ENCODE measurements at regions not wholly inside any gene's neighbourhood (a gene's known extent, or its start where the extent isn't known, plus 50 kb on each side); places are given as distances from the start of the nearest gene placed in this dataset.

- ChIA-PET POLR2A (no interaction called here), CTCF (no interaction called here)
- ATAC-seq (no peak), DNase-seq (ENCODE audit: low read depth in 1 of 2, low spot score in 1 of 2) (no peak), FAIRE-seq (no peak)
- H3K4me1 ChIP-seq, result no peaks in the 10 kb centered on the region
- no peak overlapping the region for H3K27ac ChIP-seq
- WGBS (ENCODE audit: missing lambda C conversion rate), result 8% methylated on average over 2 of the region's 2 CpGs
- H3K4me2 ChIP-seq, result no peak overlapping the region
- TF ChIP-seq MYC (IDR thresholded peaks at IDR 0.05; ENCODE audit: borderline replicate concordance, low read length) (no peak), SMC3 (IDR thresholded peaks at IDR 0.05) (no peak), REST (IDR thresholded peaks at IDR 0.05) (no peak), CHD2 (IDR thresholded peaks at IDR 0.05; ENCODE audit: low read length, partially characterized antibody) (no peak), TFCP2L1 (CRISPR knock-in tag; IDR thresholded peaks at IDR 0.05) (no peak), PHF8 (IDR thresholded peaks at IDR 0.05; ENCODE audit: borderline replicate concordance, low read depth) (no peak), FOSB (CRISPR knock-in tag; IDR thresholded peaks at IDR 0.05) (no peak), RNF2 (IDR thresholded peaks at IDR 0.05; ENCODE audit: borderline replicate concordance, low read depth) (no peak), HES2 (IDR thresholded peaks at IDR 0.05) (no peak), POLR2AphosphoS2 (conservative IDR thresholded peaks at IDR 0.05; ENCODE audit: low read length) (no peak), ZC3H11A (IDR thresholded peaks at IDR 0.05) (no peak), TP53 (CRISPR knock-in tag; IDR thresholded peaks at IDR 0.05) (no peak), BHLHE40 (IDR thresholded peaks at IDR 0.05; ENCODE audit: low read depth, low read length) (no peak), KDM1A (IDR thresholded peaks at IDR 0.05; ENCODE audit: low read depth) (no peak), CBX2 (IDR thresholded peaks at IDR 0.05; ENCODE audit: borderline replicate concordance, low read depth) (no peak), HOXB13 (CRISPR knock-in tag; IDR thresholded peaks at IDR 0.05; ENCODE audit: low read depth) (no peak)
- TF ChIP-seq, protein P1, sequence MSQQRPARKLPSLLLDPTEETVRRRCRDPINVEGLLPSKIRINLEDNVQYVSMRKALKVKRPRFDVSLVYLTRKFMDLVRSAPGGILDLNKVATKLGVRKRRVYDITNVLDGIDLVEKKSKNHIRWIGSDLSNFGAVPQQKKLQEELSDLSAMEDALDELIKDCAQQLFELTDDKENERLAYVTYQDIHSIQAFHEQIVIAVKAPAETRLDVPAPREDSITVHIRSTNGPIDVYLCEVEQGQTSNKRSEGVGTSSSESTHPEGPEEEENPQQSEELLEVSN (IDR thresholded peaks at IDR 0.05; ENCODE audit: borderline replicate concordance, low read depth), result no peak
- H3K4me3 ChIP-seq, result no peak overlapping the region
- no peaks in the 10 kb centered on the region for H3K9me3 ChIP-seq
These were observed 378.7 kb upstream of the ADGRB3 start for GRCh38 chr6:68256391-68256790.

DNA sequence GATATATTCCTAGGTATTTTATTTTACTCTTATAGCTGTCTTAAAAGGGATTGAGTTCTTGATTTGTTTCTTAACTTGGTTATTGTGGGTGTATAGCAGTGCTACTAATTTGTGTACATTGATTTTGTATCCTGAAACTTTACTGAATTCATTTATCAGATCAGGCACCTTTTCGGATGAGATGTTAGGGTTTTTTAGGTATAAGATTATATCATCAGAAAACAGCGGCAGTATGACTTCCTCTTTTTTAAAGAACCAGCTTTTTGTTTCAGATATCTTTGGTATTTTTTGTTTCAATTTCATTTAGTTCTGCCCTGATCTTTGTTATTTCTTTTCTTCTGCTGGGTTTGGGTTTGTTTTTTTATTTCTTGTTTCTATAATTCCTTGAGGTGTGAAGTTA, 382.4 kb upstream of the ADGRB3 start:
- ChIA-PET POLR2A (no interaction called here), CTCF (no interaction called here)
- ATAC-seq (no peak), FAIRE-seq (no peak), DNase-seq (ENCODE audit: low read depth in 1 of 2, low spot score in 1 of 2) (no peak)
- Histone ChIP-seq H3K4me1 (no peaks in the 10 kb centered on the region), H3K4me3 (no peak overlapping the region), H3K27ac (no peak overlapping the region), H3K9me3 (no peaks in the 10 kb centered on the region), H3K4me2 (no peak overlapping the region)
- no peak for TF ChIP-seq HMGXB4 (CRISPR knock-in tag; IDR thresholded peaks at IDR 0.05; ENCODE audit: borderline replicate concordance)
- TF ChIP-seq FOSL2 (IDR thresholded peaks at IDR 0.05), result no peak
- TF ChIP-seq FOSL2 (CRISPR knock-in tag; IDR thresholded peaks at IDR 0.05), result no peak
- 26% methylated on average over 2 of the region's 2 CpGs for WGBS (ENCODE audit: missing lambda C conversion rate)

Data from A549 (cell line).